ENCODE measurements at regions not wholly inside any gene's neighbourhood (a gene's known extent, or its start where the extent isn't known, plus 50 kb on each side); places are given as distances from the start of the nearest gene placed in this dataset.

DNA sequence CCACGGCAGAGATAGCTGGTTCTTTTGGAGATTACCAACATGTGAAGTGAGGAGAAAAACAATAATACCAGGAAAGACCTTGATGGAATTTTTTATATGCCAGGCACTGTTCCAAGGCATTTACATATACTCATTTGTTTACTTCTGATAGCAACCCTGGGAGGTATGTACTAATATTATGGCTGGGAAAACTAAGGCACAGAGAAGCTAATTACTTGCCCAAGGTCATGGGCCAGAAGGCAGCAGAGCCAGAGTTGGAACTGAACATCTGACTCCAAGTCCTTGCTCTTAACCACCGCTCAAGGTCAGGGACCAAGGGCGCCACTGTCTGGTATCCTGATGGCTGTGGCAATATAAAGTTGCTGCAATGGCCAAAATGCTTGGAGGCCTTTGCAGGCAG is 97.0 kb upstream of the KCNG1 start:
- TF ChIP-seq, protein P1, sequence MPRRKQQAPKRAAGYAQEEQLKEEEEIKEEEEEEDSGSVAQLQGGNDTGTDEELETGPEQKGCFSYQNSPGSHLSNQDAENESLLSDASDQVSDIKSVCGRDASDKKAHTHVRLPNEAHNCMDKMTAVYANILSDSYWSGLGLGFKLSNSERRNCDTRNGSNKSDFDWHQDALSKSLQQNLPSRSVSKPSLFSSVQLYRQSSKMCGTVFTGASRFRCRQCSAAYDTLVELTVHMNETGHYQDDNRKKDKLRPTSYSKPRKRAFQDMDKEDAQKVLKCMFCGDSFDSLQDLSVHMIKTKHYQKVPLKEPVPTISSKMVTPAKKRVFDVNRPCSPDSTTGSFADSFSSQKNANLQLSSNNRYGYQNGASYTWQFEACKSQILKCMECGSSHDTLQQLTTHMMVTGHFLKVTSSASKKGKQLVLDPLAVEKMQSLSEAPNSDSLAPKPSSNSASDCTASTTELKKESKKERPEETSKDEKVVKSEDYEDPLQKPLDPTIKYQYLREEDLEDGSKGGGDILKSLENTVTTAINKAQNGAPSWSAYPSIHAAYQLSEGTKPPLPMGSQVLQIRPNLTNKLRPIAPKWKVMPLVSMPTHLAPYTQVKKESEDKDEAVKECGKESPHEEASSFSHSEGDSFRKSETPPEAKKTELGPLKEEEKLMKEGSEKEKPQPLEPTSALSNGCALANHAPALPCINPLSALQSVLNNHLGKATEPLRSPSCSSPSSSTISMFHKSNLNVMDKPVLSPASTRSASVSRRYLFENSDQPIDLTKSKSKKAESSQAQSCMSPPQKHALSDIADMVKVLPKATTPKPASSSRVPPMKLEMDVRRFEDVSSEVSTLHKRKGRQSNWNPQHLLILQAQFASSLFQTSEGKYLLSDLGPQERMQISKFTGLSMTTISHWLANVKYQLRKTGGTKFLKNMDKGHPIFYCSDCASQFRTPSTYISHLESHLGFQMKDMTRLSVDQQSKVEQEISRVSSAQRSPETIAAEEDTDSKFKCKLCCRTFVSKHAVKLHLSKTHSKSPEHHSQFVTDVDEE (CRISPR knock-in tag; IDR thresholded peaks at IDR 0.05): no peak
- TF ChIP-seq RARB (CRISPR knock-in tag; IDR thresholded peaks at IDR 0.05) (no peak), CSDC2 (CRISPR knock-in tag; IDR thresholded peaks at IDR 0.05) (no peak), ZFP30 (CRISPR knock-in tag; IDR thresholded peaks at IDR 0.05) (no peak), GLIS3 (CRISPR knock-in tag; IDR thresholded peaks at IDR 0.05) (no peak), OSR1 (CRISPR knock-in tag; IDR thresholded peaks at IDR 0.05) (no peak), SNAI2 (CRISPR knock-in tag; IDR thresholded peaks at IDR 0.05) (no peak), ZNF8 (CRISPR knock-in tag; IDR thresholded peaks at IDR 0.05) (no peak), ISL1 (CRISPR knock-in tag; IDR thresholded peaks at IDR 0.05) (no peak), ARNTL (CRISPR knock-in tag; IDR thresholded peaks at IDR 0.05; ENCODE audit: borderline replicate concordance, low read depth) (no peak)
- TF ChIP-seq, protein P2, sequence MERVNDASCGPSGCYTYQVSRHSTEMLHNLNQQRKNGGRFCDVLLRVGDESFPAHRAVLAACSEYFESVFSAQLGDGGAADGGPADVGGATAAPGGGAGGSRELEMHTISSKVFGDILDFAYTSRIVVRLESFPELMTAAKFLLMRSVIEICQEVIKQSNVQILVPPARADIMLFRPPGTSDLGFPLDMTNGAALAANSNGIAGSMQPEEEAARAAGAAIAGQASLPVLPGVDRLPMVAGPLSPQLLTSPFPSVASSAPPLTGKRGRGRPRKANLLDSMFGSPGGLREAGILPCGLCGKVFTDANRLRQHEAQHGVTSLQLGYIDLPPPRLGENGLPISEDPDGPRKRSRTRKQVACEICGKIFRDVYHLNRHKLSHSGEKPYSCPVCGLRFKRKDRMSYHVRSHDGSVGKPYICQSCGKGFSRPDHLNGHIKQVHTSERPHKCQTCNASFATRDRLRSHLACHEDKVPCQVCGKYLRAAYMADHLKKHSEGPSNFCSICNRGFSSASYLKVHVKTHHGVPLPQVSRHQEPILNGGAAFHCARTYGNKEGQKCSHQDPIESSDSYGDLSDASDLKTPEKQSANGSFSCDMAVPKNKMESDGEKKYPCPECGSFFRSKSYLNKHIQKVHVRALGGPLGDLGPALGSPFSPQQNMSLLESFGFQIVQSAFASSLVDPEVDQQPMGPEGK (CRISPR knock-in tag; IDR thresholded peaks at IDR 0.05; ENCODE audit: borderline replicate concordance): no peak
- TF ChIP-seq, protein P3, sequence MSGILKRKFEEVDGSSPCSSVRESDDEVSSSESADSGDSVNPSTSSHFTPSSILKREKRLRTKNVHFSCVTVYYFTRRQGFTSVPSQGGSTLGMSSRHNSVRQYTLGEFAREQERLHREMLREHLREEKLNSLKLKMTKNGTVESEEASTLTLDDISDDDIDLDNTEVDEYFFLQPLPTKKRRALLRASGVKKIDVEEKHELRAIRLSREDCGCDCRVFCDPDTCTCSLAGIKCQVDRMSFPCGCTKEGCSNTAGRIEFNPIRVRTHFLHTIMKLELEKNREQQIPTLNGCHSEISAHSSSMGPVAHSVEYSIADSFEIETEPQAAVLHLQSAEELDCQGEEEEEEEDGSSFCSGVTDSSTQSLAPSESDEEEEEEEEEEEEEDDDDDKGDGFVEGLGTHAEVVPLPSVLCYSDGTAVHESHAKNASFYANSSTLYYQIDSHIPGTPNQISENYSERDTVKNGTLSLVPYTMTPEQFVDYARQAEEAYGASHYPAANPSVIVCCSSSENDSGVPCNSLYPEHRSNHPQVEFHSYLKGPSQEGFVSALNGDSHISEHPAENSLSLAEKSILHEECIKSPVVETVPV (CRISPR knock-in tag; IDR thresholded peaks at IDR 0.05): no peak
- TF ChIP-seq, protein P4, sequence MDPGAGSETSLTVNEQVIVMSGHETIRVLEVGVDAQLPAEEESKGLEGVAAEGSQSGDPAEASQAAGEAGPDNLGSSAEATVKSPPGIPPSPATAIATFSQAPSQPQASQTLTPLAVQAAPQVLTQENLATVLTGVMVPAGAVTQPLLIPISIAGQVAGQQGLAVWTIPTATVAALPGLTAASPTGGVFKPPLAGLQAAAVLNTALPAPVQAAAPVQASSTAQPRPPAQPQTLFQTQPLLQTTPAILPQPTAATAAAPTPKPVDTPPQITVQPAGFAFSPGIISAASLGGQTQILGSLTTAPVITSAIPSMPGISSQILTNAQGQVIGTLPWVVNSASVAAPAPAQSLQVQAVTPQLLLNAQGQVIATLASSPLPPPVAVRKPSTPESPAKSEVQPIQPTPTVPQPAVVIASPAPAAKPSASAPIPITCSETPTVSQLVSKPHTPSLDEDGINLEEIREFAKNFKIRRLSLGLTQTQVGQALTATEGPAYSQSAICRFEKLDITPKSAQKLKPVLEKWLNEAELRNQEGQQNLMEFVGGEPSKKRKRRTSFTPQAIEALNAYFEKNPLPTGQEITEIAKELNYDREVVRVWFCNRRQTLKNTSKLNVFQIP (CRISPR knock-in tag; IDR thresholded peaks at IDR 0.05; ENCODE audit: borderline replicate concordance, low read depth): no peak
- no peak for ATAC-seq

DNA sequence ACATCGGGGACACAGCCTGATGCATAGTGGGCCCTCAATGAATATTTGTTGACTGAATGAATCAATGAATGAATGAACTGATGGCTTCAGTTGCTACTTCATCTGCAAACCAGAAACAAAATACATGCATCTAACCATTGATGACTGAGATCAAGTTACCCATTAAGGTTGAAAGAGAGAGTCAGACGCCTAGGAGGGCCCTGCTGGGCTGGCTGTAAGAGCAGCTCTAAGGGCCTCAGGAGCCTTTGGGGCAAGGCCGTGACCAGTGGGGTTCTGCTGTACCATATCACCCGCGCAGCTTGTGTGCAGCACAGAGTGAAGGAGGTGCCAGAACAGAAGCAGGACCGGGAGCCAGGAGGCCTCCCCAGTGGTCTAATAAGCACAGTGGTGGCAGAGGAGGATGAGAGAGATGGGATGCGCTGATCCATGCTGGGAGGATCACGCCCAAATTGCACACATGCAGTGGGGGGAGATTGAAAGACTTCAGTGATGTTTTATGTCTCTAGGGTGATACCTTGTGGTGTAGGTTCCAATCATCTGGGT is 96.1 kb upstream of the KCNG1 start:
- no peak for ATAC-seq

DNA sequence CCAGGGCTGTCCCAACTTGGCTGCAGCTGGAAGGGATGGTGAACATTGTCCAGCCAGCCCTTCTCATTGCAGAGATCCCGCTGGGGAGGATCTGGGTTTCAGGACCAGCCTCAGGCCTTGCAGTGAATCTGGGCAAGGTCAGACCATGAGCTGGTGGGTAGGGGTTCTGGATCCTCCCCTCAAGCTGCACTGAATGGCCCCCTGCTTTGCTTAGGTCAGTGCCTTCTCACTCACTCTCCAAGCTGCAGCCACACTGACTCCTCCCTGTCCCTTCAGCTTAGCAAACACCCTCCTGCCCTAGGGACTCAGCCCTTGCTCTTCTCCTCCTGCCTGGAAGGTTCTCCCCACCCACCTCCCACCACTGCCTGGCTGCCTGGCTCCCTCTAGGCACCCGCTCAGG is 95.3 kb upstream of the KCNG1 start:
- no peak for ATAC-seq
- TF ChIP-seq ZNF8 (CRISPR knock-in tag; IDR thresholded peaks at IDR 0.05) (no peak), ZNF565 (CRISPR knock-in tag; conservative IDR thresholded peaks at IDR 0.05; ENCODE audit: low read depth) (no peak), BACH2 (CRISPR knock-in tag; IDR thresholded peaks at IDR 0.05; ENCODE audit: borderline replicate concordance) (no peak), ISL1 (CRISPR knock-in tag; IDR thresholded peaks at IDR 0.05) (no peak), TCF4 (CRISPR knock-in tag; IDR thresholded peaks at IDR 0.05; ENCODE audit: borderline replicate concordance) (no peak), OSR1 (CRISPR knock-in tag; IDR thresholded peaks at IDR 0.05) (no peak)

More for the DNA sequence above, 96.1 kb upstream of the KCNG1 start:
- TF ChIP-seq ZC3H10 (CRISPR knock-in tag; IDR thresholded peaks at IDR 0.05) (no peak), ISL1 (CRISPR knock-in tag; IDR thresholded peaks at IDR 0.05) (no peak), ZNF565 (CRISPR knock-in tag; conservative IDR thresholded peaks at IDR 0.05; ENCODE audit: low read depth) (no peak), ESRRG (CRISPR knock-in tag; IDR thresholded peaks at IDR 0.05) (no peak), ZNF70 (CRISPR knock-in tag; IDR thresholded peaks at IDR 0.05) (no peak), ARNTL (CRISPR knock-in tag; IDR thresholded peaks at IDR 0.05; ENCODE audit: borderline replicate concordance, low read depth) (no peak), TOX (CRISPR knock-in tag; IDR thresholded peaks at IDR 0.05; ENCODE audit: borderline replicate concordance) (no peak)
- TF ChIP-seq, protein P2 (CRISPR knock-in tag; IDR thresholded peaks at IDR 0.05; ENCODE audit: borderline replicate concordance): no peak

Measured in SK-N-SH treated with all-trans-retinoic acid at 6 μM for 48 hours (cell line).